H1 (cell line): ENCODE measurements at regions not wholly inside any gene's neighbourhood (a gene's known extent, or its start where the extent isn't known, plus 50 kb on each side); places are given as distances from the start of the nearest gene placed in this dataset.

ENCODE experiments used
- CBX5 ChIP-seq: fragments of 300-800, 300-1000 bp; sonication (generic); IDR thresholded peaks from 2 replicates; pipeline ENCODE4 v1.7.1; 2016; ENCODE audit warnings: antibody characterized with exemption, low read length, low read depth
- GABPA ChIP-seq: IDR thresholded peaks from 2 replicates; pipeline ENCODE4 v1.6.1; 2011; ENCODE audit warnings: mild to moderate bottlenecking, low read length, moderate library complexity, borderline replicate concordance; ENCODE audit not compliant: insufficient read depth
- POLR2A ChIP-seq, 2 experiments: IDR thresholded peaks; 1 replicate in 1 of 2; 2 replicates in 1 of 2; pipeline ENCODE4 v1.6.1; 2011; ENCODE audit warnings: low read depth in 2 of 2, low read length in 2 of 2, mild to moderate bottlenecking in 2 of 2; ENCODE audit errors: control extremely low read depth in 1 of 2
- RBBP5 ChIP-seq: IDR thresholded peaks from 2 replicates; pipeline ENCODE4 v1.7.1; 2012; ENCODE audit warnings: low read depth, mild to moderate bottlenecking, inconsistent platforms, low read length, moderate library complexity, borderline replicate concordance
- TF ChIP-seq, protein P1 (sequence below): IDR thresholded peaks from 2 replicates; pipeline ENCODE4 v1.6.1; 2011; ENCODE audit warnings: low read length, improper control_type of control experiment
- TF ChIP-seq, protein P2 (sequence below), 3 experiments: IDR thresholded peaks; 1 replicate in 2 of 3; 2 replicates in 1 of 3; pipeline versions ENCODE4 v1.5.1 to v1.6.1; 2011; ENCODE audit warnings: low read length in 3 of 3, mild to moderate bottlenecking in 3 of 3, inconsistent platforms in 2 of 3, low read depth in 1 of 3, moderate library complexity in 1 of 3; ENCODE audit not compliant: insufficient read depth in 1 of 3; ENCODE audit errors: control extremely low read depth in 1 of 3
- TF ChIP-seq, protein P3 (sequence below): IDR thresholded peaks from 2 replicates; pipeline ENCODE4 v1.6.1; 2012; ENCODE audit warnings: inconsistent platforms

GRCh38 chr6:24043848-24044247 lies 82.2 kb upstream of the NRSN1 start:
- TF ChIP-seq RBBP5 = no peak
- no peak for TF ChIP-seq POLR2A (IDR thresholded peaks at IDR 0.05; ENCODE audit: control extremely low read depth in 1 of 2, low read depth in 2 of 2, low read length in 2 of 2)
- TF ChIP-seq, protein P1, sequence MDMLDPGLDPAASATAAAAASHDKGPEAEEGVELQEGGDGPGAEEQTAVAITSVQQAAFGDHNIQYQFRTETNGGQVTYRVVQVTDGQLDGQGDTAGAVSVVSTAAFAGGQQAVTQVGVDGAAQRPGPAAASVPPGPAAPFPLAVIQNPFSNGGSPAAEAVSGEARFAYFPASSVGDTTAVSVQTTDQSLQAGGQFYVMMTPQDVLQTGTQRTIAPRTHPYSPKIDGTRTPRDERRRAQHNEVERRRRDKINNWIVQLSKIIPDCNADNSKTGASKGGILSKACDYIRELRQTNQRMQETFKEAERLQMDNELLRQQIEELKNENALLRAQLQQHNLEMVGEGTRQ = no peak
- TF ChIP-seq GABPA = no peak
- TF ChIP-seq, protein P2, sequence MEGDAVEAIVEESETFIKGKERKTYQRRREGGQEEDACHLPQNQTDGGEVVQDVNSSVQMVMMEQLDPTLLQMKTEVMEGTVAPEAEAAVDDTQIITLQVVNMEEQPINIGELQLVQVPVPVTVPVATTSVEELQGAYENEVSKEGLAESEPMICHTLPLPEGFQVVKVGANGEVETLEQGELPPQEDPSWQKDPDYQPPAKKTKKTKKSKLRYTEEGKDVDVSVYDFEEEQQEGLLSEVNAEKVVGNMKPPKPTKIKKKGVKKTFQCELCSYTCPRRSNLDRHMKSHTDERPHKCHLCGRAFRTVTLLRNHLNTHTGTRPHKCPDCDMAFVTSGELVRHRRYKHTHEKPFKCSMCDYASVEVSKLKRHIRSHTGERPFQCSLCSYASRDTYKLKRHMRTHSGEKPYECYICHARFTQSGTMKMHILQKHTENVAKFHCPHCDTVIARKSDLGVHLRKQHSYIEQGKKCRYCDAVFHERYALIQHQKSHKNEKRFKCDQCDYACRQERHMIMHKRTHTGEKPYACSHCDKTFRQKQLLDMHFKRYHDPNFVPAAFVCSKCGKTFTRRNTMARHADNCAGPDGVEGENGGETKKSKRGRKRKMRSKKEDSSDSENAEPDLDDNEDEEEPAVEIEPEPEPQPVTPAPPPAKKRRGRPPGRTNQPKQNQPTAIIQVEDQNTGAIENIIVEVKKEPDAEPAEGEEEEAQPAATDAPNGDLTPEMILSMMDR (IDR thresholded peaks at IDR 0.05; ENCODE audit: control extremely low read depth in 1 of 3, insufficient read depth in 1 of 3, low read depth in 1 of 3, low read length in 3 of 3) = no peak
- no peak for TF ChIP-seq CBX5
- TF ChIP-seq, protein P3, sequence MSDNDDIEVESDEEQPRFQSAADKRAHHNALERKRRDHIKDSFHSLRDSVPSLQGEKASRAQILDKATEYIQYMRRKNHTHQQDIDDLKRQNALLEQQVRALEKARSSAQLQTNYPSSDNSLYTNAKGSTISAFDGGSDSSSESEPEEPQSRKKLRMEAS = no peak
